NCI-H748 treated with DMSO at 0.1 percent for 48 hours (cell line): ENCODE measurements at regions not wholly inside any gene's neighbourhood (a gene's known extent, or its start where the extent isn't known, plus 50 kb on each side); places are given as distances from the start of the nearest gene placed in this dataset.
"Not testable (repeated sequence)": the region's sequence is repeated elsewhere in the genome, so short reads cannot be mapped to it uniquely, and the experiment has no call there.

Experiments used
- DNase-seq: peaks from one replicate; lab custom pipeline; 2025; lab: John Stamatoyannopoulos, UW

DNA sequence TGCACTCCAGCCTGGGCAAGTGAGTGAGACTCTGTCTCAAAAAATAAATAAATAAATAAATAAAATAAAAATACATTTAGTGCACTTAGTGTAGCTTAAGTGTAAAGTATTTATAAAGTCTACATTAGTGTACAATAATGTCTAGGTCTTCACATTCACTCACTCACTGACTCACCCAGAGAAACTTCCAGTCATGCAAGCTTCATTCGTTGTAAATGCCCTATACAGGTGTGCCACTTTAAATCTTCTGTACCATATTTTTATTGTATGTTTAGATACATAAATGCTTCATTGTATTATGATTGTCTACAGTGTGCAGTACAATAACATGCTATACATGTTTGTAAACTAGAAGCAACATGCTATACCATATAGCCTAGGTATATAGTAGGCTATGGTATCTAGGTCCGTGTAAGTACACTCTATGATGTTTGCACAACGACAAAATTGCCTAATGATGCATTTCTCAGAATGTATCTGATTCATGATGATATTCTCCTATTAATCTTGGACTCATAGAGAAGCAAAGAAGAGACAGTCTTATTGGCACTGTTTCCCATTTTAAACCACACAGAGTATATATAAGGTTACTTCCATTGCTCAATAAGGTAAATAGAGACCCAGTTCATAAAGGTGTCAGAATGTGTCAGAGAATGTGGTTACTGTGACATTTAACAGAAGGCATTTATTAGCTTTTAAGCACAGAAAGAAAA lies 1314.9 kb downstream of the CDH11 start:
- DNase-seq = no peak

DNA sequence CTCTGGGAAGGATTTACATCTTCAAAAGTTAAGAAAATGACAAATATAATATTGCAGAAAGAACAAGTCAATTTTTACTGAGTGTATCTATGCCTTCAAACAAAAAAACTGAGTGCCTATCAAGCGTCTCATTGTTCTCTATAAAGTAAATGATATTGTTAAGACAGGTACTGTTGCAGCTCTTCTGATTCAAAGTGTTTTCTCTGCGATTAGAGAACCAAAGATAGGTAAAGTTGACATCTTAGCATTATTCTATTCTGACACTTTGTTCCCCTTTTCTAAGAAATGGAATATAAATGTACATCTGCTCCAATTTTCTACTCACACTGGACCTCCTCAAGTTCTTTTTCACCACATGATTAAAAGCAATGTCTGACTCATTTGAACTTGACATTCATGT lies 1317.7 kb downstream of the CDH11 start:
- no peak for DNase-seq

DNA sequence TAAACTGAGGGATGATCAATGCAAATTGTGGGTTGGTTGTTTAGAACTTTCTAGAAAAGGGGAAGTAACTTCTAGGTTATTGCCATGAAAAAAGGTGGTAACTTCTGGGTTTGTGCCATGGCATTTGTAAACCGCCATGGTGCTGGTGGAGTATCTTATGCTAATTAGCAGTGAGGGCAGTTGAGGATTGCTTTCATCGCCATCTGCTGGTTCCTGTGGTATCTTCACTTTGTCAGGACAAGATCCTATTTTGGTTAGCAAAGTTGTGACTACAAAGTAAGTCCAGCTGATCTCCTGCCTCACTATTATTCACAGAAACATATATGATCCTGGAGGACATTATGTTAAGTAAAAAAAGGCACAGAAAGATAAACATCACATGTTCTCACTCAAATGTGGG lies 1332.3 kb downstream of the CDH11 start:
- no peak for DNase-seq

DNA sequence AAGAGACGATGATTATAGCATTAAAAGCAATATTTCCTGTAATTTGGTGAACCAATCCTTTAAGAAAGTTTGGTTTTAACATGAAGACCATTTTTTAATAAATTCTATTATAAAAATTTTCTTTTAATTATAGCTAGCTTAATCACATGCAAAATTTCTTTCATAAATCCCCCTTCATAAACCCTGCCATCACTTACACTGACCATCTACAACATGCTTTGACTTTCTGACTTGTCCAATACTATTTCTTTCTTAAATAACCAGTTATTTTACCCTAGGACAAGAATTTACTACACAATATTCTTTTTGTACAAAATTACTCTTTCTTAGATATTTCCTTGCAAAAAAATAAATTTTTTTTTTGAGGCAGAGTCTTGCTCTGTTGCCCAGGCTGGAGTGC lies 1334.8 kb downstream of the CDH11 start:
- no peak for DNase-seq

DNA sequence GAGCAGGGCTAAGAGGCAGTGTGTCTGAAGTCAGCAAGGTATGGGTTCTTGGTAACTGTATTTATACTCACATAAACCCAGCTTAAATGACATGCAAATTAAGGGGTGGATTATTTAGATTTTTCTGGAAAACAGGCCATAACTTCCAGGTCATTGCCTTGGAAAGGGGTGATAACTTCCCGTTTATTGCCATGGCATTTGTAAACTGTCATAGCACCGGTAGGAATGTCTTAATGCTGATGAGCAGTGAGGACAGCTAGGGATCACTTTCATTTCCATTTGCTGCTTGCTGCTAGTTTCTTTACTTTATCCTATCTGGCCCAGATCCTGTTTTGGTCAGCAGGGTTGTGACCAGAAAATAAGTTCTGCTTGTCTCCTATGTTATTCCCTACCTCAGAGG lies 1336.7 kb downstream of the CDH11 start:
- DNase-seq = no peak

DNA sequence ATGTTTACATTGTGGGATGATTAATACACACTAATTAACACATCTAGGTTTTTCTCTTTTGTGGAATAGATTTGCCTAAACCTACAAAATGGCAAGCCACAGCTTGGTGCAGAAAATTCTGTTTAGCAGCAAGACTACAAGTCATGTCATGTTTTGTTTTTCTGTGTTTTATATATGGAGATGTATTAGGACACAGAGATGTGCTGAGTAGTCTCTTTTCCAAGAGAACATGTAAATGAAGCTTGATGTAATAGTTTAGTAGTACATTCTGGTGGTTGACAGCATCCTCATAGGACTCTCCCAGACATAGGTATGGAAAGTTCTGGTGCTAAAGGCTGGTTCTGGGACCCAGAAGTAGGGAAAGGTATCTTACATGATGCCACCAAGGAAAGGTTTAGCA lies 1345.4 kb downstream of the CDH11 start:
- no peak for DNase-seq

DNA sequence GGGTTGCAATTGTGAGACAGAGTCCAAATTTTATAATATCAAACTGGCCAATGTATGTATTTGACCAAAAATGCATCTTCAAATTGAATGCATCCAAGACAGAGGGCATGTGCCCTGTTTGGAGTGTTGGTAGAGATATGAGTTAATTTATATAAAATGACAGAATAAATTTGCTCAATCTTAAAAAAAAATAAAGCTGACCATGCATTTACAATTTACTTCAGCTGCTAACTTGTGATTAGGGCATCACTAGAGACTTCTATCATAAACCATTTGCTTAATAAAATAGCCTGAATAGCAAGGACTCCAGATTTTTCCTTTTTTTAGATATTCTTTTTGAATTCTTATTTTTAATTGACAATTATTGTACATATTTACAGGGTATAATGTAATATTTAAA lies 1345.8 kb downstream of the CDH11 start:
- no peak for DNase-seq

DNA sequence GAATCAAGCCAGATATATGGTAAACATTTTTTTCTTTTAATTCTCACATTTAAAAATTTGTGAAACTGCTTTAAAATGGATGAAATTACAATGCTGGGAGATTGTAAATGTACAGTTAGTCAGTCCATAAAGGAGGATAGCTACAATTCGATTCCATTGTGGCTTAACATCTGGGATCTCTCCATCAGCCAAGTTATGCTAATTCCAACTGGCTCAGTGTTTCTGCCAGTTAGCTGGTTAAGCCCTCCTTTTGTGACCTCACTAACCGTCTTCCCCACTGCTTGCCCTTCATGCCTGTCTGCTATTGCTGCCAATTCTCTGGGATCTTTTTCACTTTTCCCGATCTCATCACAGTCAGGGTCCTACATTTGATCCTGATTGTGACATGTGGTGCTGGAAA lies 1347.6 kb downstream of the CDH11 start:
- no peak for DNase-seq

DNA sequence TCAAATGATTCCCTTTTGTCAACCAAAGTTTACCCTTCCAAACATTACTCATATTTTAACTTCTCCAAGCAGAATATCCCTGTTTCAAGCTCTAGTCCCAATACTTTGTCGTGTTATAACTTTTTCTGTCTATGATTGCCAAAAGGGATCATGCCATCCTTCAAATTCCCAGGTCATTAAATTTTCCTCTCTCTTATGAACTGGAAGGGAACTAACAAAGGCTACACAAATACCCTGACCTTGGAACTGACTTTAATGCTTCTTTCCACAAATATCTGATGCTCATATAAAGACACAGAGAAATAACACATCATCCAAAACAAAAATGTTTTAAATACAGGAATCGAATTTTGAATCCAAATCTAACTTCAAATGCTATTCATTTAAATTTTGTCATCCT lies 1352.7 kb downstream of the CDH11 start:
- DNase-seq = no peak

DNA sequence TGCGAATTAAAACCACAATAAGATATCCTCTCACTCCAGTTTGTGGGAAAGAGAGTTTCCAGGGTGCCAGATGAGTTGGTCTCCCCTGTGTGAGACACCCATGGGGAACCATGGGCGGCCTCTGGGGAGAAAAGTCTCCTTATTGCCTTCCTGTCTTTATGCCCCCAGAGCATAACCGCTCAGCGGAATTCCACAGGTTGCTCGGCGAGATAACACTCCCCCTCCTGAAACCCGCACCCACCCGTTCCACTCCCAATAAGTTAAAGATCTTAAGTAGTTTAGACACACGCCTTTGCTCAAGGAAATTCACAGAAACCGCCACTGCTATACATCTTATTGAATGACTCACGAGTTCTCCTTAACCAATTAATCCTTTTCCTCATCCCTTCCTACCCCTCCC lies 1361.6 kb downstream of the CDH11 start:
- DNase-seq = not testable (repeated sequence)

DNA sequence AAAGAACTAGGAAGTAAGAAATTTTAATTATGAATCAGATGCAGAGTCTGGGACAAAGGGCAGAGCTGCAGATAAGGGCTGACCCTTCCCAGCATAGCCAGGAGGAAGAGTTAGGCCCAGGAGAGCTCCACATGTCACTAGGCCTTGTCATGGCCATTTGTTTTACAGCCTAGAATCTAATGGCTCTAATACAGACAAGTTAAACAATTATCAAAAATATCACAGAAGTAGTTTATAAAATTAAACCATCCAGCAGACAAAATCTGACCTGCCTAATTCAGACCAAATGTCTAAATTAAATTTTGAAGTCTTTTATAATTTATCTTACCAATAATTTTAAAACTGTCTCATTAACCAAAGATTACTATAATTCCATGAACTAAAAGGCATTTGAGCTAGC lies 1369.5 kb downstream of the CDH11 start:
- no peak for DNase-seq

DNA sequence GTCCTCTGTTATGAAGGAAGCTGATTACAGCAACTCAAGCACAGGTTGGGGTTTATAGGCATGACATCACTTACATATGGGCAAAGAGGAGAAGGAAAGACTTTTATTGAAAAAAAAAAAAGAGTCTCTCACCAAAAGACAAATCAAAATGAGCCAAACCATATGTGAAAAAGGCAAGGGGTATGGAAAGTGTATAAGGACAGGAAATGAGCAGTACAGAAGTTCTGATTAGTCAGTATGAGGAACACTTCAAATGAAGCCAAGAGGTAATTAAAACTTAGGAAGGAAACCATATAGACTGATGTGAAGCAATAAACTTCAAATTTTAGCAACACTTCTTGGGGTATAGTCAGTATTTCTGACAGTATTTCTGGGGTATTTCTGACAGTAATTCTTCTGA lies 1372.6 kb downstream of the CDH11 start:
- DNase-seq = no peak

DNA sequence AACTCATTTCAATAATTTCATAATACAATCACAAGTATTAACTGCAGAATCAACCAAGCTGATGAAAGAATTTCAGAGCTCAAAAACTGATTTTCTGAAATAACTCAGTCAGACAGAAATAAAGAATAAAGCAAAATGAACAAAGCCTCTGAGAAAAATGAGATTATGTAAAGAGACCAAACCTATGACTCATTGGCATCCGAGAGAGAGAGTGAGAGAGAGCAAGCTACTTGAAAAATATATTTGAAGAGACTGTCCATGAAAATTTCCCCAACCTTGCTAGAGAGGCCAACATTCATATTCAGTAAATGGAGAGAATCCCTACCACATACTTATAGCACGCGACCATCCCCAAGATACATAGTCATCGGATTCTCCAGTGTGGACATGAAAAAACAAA lies 1376.4 kb downstream of the CDH11 start:
- DNase-seq = no peak

DNA sequence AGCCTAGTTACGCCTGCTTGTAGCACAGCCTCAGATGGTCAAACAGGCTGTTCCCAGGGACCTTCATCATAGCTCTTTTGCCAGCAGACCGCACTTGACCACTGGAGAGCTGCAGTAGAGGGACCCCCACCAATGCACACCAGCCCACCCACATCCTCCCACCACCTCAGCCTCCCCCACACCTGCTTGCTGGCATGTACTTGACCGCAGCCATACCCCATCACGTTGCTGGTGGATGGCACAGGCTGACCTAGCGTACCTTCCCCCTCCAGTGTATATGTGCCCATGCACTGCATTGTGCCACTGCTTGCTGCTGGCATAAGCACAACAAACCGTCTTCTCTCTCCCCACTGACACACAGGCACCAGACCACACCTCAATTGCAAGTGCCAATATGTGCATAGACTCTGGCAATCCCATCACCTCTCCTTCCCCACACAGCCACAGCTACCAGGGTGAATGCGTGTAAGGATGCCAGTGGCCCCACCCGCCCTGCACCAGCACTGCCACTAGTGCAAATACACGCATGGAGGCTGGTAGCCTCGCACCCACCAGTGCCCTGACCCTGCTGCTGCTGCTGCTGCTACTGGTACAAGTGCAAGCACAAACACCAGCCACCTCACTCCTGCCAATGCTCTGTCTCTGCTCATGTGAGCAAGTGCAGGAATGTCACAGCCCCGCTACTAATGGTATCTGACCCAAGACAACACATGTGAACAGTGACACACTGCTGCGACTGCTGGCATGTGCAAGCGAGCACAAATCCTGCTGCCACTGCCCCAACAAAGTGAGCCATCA lies 1377.6 kb downstream of the CDH11 start:
- no peak for DNase-seq

DNA sequence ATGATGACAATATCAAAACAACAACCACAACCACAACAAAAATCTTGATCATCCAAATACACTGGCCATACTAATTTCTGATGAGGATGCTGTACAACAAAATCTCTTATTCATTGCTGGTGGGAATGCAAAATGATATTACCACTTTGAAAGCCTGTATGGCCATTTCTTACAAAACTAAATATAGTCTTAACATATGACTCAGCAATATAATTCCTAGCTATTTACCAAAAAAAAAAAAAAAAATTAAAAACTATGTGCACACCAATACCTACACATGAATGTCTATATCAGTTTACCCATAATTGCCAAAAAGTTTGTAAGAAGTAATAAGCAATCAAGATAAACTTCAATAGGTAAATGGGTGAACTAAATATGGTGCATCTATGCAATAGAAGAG lies 1379.7 kb downstream of the CDH11 start:
- no peak for DNase-seq

DNA sequence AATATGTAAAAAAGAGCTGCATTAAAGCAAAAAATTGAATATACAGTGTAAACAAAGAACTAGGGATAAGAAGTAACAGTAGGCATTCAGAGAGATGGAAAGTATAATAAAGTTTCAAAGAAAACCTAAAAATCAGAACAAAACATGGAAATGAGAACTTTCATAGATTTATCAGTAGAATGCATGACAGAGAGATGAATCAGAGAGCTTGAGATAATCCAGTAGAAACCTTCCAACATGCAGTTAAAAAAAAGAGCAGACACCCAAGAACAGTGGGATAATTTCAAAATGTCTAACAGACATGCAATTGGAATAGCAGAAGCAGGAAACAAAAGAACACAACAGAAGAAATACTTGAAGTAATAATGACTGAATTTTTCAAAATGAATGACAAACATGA lies 1384.2 kb downstream of the CDH11 start:
- DNase-seq = no peak

DNA sequence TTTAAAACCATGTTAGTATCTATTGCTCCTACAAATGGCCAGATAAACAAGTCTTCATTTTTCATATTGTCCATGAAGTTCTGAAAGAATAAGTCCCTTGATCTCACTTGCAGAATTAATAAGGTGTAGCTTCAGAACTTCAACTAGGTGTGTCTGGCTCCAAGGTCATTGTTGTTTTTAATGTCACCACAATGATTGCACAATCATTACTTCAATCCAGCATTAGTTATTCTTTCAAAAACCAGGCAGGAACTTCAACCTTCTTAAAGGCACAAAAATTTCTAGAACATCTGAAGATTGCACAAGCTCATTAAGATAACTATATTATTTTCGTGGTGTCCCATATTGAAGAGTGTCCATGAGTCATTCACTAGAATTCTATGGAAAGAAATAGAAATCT lies 1386.4 kb downstream of the CDH11 start:
- no peak for DNase-seq

DNA sequence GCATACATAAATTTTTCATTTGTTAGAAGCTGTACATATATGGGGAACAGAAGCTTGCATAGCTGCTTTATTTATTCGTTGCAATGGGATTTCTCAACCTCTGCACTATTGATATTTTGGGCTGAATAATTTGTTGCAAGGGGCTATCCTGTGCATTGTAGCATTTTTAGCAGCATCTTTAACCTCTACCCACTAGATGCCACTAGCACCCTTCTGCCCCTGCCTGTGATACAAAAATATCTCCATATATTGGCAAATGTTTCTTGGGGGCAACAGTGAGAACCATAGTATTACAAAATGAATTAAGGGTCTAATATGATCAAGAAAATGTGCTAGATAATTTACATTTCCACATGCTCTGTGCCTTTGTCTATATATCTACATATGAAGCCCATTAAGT lies 1401.0 kb downstream of the CDH11 start:
- DNase-seq = no peak

DNA sequence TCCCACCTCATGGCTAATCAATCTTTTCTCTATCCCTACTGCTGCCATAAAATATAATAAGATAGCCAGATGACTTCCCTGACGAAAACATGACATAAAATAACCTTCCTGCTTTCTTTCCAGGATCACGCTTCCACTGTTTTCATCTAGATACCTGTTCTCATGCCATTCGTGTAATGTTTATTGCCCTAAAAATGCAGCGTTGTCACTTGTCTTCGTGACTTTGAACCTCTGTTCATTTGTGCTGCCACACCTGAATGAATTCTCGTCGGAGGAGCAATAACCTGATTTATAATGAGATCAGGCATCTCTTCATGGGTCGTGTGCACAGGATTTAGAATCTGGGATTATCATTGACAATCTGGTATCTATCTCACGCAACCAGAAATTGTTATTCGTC lies 1401.9 kb downstream of the CDH11 start:
- no peak for DNase-seq

DNA sequence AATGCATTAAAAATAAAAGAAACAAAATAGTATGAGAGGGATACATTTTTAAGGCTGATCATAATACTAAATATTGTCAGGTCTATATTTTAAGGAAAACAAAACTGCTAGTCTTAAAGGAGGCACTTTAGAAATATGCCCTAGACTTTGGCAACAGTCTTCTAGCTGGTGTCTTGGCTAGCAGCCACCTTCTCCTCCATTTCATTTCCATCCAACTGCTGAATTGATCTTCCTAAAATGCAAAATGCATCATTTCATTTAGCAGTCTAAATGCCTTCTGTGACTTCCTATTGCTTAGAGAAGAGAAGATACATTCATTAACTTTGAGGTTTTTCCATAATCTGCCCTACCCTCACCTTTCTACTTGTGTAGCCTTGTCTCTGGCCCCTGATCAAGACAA lies 1404.1 kb downstream of the CDH11 start:
- DNase-seq = no peak

DNA sequence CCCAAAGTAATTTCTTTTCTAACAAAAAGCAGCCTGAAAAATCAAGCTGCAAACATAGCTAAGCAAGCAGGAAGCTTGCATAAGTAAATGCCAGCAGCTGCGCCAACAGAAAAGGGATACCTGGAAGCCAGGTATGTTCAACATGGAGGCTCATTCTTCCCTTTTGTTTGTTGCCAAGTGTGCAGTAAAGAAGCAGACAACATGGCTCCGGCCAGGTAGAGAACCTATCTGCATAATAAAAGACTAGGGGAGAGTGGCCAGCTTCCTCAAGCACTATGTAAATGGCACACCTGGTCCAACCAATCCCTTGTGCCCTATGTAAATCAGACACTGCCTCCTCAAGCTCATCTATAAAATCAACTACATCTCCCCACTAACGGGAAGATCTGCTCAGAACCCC lies 1407.0 kb downstream of the CDH11 start:
- peak; percentile 44 for DNase-seq

DNA sequence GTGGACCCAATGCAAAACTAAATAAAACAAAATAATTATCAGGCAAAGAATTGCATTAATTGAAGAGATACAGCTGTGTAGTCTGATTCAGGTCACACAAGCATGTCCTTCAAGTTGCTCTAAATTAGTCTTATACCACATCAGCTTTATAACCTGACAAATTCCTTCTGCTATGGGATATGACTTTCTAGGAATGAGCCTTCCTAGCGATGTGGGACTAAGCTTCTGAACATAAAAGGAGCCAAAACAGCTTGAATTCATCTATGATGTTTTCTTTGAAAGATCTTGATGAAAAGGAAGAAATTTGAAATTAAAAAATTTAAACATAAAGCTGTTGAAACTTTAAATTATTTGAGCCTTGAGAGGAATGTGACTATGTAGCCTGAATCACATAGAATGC lies 1409.1 kb downstream of the CDH11 start:
- no peak for DNase-seq

DNA sequence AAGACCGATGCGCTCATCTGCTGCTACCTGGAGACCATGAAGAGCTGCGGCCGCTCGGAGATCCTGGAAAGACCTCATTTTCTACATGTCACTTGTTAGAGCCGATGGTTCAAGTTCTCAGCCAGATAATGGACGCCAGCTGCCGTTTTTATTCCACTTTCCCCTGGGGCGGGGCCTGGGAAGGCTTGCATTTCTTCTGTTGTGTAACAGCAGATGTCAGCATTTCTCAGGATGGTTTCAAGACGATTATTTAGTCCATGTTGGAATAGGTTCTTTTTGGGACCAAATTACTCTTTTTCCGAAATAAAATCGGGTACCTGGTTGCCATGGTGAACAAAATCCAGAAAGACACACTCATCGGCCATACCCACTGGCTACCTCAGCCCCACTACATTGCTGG lies 1418.3 kb downstream of the CDH11 start:
- DNase-seq = no peak
